ENCODE measurements at regions not wholly inside any gene's neighbourhood (a gene's known extent, or its start where the extent isn't known, plus 50 kb on each side); places are given as distances from the start of the nearest gene placed in this dataset.

- TF ChIP-seq POLR2AphosphoS5 (IDR thresholded peaks at IDR 0.05), result no peak
- no peak for TF ChIP-seq CTCF (IDR thresholded peaks at IDR 0.05 in 8 of 11, conservative IDR thresholded peaks at IDR 0.05 in 3 of 11)
- no peak for TF ChIP-seq POLR2A (IDR thresholded peaks at IDR 0.05)
Measured at GRCh38 chr13:37997641-37998040, 128.1 kb upstream of the TRPC4 start.

Measured in spleen (tissue), 7 donors.